GM18499 (cell line): ENCODE measurements at regions not wholly inside any gene's neighbourhood (a gene's known extent, or its start where the extent isn't known, plus 50 kb on each side); places are given as distances from the start of the nearest gene placed in this dataset.

Experiments
- ATAC-seq: cut with Tn5 transposase; IDR thresholded peaks from one replicate; pipeline ENCODE4 v1.9.1; 2021; ENCODE audit warnings: moderate number of reproducible peaks; ENCODE audit not compliant: insufficient read depth, unreplicated experiment

GRCh38 chr2:220029013-220029412, 401.6 kb downstream of the SLC4A3 start:
- ATAC-seq = no peak

GRCh38 chr2:220033546-220033945, 406.1 kb downstream of the SLC4A3 start:
- ATAC-seq = no peak

- ATAC-seq = no peak
Observed at GRCh38 chr2:220034426-220035130, 407.1 kb downstream of the SLC4A3 start.

DNA sequence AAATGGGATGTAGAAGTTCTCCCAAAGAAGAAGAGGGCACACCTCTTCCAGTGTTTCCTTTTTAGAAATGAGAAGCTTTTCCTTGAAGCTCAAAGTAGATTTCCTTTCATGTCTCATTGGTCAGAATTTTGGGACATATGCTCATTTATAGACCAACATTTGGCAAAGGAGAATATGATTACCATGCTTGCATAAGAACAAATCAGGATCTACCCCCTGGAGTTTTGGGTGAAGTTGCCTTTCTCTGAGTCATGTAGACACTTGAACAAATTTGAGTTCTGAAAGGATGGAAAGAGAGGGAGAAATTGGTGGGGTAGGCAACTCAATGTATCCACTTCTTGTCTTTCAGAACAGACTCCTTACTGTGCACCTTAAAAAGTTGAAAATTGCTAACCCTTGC, 409.0 kb downstream of the SLC4A3 start:
- ATAC-seq = no peak

DNA sequence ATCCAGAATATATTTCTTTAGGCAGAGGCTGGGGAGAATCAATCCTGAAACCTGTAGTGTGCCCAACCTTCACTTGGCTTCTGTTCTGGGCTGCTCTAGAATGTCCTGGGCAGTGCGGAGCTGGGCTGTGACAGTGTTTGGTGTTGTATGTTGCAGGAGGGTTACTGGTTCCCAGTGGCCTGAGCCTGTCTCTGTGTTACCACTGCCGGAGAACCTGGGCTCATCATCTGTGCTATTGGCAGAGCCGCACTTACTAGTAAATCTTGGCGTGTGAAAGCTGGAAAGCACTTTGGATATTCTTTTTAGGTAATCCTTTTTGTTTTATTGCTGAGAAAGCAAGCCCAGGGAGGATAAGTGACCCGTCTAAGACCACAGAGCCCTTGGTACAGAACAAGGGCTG, 412.9 kb downstream of the SLC4A3 start:
- no peak for ATAC-seq

DNA sequence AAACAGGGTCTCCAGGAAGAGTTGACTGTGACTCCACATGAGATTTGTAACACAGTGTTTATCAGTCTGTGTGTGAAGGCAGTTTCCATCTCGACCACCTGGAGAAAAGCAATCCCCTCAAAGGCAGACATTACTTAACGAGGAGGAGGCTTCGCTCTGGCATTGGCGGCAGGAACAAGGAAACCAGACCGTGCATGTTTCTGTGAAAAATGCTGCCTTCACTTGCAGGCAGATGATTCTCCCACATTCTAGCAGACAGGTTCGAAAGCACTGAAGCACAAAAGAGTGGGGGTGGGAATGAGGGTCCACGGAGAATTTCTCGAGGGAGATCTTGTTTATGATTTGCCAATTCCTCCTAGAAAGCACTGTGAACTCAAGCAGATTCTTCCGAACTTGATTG, 414.0 kb downstream of the SLC4A3 start:
- ATAC-seq = no peak

- no peak for ATAC-seq
Observed at GRCh38 chr2:220043155-220043989, 415.9 kb downstream of the SLC4A3 start.

DNA sequence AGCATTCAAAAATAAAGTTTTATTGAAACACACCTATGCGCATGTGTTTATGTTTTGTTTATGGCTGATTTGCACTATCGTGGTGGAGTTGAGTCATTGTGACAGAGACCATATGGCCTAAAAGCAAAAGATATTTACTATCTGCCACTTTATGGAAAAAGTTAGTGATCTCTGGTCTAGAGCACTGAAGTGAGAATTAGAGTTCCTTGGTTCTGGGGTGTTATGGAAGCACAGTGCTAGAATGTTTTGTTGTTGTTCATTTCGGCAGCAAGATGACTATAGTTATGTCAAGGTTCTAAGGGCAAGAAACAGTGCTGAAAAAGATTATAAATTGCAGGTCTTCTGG, 416.5 kb downstream of the SLC4A3 start:
- ATAC-seq = no peak

DNA sequence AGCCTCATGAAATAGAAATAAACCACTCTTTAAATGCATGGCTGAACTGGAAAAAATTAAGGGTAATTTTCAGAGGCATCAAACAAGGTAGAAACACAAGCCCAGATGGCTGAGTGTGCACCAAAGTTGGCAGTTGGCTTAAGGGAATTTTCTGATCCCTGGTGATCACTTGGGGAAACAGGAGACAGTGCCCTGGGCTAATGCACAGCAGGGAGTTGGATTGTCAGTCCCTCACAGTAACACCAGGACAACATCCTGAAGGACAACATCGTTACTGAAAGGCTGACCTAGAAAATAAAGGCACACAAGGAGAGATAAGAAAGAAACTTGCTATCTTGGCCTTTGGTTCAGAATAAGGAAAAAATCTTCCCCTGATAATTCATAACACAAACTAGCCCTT, 417.0 kb downstream of the SLC4A3 start:
- no peak for ATAC-seq

- ATAC-seq = no peak
Observed at GRCh38 chr2:220046507-220046906, 419.1 kb downstream of the SLC4A3 start.

- no peak for ATAC-seq
Observed at GRCh38 chr2:220051716-220052115, 424.3 kb downstream of the SLC4A3 start.

DNA sequence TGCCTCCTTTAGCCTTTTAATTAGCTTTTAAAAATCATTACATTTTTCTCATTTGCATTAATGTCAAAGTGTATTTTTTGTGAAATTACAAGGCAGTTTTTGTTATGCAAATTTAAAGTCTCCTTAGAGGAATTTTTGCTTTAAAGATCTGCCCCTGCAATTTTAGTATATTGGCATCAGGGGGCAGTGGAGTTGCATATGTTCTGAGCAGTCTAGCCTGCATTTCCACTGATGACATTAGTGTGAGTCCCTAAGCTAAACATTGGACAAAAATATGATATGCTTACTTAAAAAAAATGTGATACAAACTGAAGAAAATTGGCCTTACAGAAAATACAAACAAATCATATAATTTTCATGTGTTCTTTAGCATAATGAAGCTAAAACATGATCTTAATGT, 426.5 kb downstream of the SLC4A3 start:
- ATAC-seq = no peak

GRCh38 chr2:220057391-220057790, 430.0 kb downstream of the SLC4A3 start:
- no peak for ATAC-seq

DNA sequence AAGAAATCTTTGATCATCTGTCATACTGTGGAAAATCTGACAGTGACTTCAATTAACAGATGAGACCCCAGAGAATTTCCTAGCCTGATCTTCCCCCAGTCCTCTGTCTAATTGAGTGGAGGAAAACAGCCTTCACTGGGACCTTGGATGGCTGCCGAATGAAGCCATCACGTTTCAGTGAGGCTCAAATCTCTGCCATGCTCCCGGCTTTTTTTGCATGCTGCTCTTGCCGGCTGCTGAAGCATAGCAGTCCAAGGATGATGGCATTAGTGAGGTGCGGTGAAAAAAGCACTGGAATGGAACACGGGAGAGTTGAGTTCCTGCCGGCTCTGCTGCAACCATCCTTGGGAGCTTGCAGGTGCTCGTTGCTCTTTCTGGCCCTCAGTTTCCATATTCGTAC, 430.5 kb downstream of the SLC4A3 start:
- no peak for ATAC-seq

- ATAC-seq = no peak
Observed at GRCh38 chr2:220064111-220065030, 436.9 kb downstream of the SLC4A3 start.

- no peak for ATAC-seq
Observed at GRCh38 chr2:220065581-220065980, 438.2 kb downstream of the SLC4A3 start.

DNA sequence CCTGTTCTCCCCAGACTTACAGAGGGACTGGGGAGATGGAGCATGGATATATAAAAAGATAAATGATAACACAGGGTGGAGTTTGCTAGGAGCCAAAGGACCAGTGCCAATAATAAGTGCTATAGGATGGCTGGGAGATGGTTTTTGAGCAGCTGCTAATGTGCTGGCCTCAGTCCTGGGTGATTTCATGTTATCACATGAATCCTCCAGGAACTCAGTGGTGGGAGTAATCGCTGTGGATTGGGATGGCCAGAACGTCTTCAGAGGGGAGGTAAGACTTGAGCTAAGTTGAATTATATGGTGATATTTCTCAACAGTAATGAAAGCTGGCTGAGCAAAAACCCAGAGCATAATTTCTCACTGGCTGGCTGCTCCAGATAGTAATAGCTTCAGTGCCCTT, 441.4 kb downstream of the SLC4A3 start:
- ATAC-seq = no peak

GRCh38 chr2:220070349-220070748, 442.9 kb downstream of the SLC4A3 start:
- no peak for ATAC-seq

DNA sequence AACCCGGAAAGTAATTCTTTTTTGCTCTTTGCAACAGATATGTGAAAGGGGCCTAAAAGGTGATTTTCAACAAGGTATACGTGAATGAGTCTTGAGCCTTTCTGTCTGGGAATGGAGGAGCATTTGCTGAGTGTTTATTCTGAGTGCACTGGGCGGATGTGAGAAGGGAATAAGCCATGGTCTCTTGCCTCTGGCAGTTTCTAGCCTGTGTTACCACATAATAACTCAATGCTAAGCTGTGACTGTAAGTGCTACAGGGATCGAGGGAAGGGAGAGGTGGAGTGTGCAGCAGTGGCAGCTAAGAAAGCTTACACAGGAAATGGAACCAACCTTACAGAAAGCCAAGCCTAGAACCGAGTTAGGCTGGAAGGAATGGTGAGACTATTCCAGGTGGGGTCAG, 444.3 kb downstream of the SLC4A3 start:
- ATAC-seq = no peak

- no peak for ATAC-seq
Observed at GRCh38 chr2:220072669-220073220, 445.3 kb downstream of the SLC4A3 start.

DNA sequence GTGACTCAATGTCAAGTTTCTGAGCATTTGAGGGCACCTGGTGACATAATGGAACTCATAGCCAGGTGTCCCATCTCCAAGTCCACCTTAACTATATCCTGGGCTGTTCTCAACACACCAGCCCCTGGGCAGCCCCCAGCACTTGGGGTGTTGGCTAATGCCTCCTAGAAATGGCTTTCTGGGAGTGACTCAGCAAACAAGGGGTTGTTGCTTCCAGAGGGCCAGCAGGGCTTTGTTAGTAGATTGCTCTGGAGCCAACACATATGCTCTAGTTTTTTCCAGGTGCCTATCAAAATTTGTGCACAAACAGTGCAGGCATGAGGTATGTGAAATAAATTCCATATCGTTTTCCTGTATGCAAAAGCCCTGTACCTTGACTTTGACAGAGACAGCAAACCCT, 448.4 kb downstream of the SLC4A3 start:
- no peak for ATAC-seq
